ENCODE measurements at regions not wholly inside any gene's neighbourhood (a gene's known extent, or its start where the extent isn't known, plus 50 kb on each side); places are given as distances from the start of the nearest gene placed in this dataset.

GRCh38 chr9:115740986-115741385, 412.6 kb upstream of the PAPPA start:
- no peak overlapping the region for H3K4me3 ChIP-seq (ENCODE audit: low read depth, low read length)
- TF ChIP-seq CTCF (IDR thresholded peaks at IDR 0.05; ENCODE audit: borderline replicate concordance, insufficient read depth, low read depth, low read length), result no peak

- no peak overlapping the region for H3K4me3 ChIP-seq (ENCODE audit: low read depth, low read length)
- TF ChIP-seq CTCF (IDR thresholded peaks at IDR 0.05; ENCODE audit: borderline replicate concordance, insufficient read depth, low read depth, low read length), result no peak
Measured at GRCh38 chr9:115743709-115744605, 409.6 kb upstream of the PAPPA start.

GRCh38 chr9:115746496-115746895, 407.1 kb upstream of the PAPPA start:
- no peak for TF ChIP-seq CTCF (IDR thresholded peaks at IDR 0.05; ENCODE audit: borderline replicate concordance, insufficient read depth, low read depth, low read length)
- H3K4me3 ChIP-seq (ENCODE audit: low read depth, low read length), result no peak overlapping the region

GRCh38 chr9:115747731-115748130, 405.9 kb upstream of the PAPPA start:
- H3K4me3 ChIP-seq (ENCODE audit: low read depth, low read length), result no peak overlapping the region
- TF ChIP-seq CTCF (IDR thresholded peaks at IDR 0.05; ENCODE audit: borderline replicate concordance, insufficient read depth, low read depth, low read length), result no peak

GRCh38 chr9:115756736-115757135, 396.9 kb upstream of the PAPPA start:
- no peak for TF ChIP-seq CTCF (IDR thresholded peaks at IDR 0.05; ENCODE audit: borderline replicate concordance, insufficient read depth, low read depth, low read length)

GRCh38 chr9:115757461-115757860, 396.1 kb upstream of the PAPPA start:
- TF ChIP-seq CTCF (IDR thresholded peaks at IDR 0.05; ENCODE audit: borderline replicate concordance, insufficient read depth, low read depth, low read length), result no peak
- H3K4me3 ChIP-seq (ENCODE audit: low read depth, low read length), result no peak overlapping the region

More at GRCh38 chr9:115756736-115757135, 396.9 kb upstream of the PAPPA start:
- no peak overlapping the region for H3K4me3 ChIP-seq (ENCODE audit: low read depth, low read length)

- TF ChIP-seq CTCF (IDR thresholded peaks at IDR 0.05; ENCODE audit: borderline replicate concordance, insufficient read depth, low read depth, low read length), result no peak
- H3K4me3 ChIP-seq (ENCODE audit: low read depth, low read length), result no peak overlapping the region
Measured at GRCh38 chr9:115758441-115758840, 395.1 kb upstream of the PAPPA start.
